HepG2 (cell line): ENCODE measurements at regions not wholly inside any gene's neighbourhood (a gene's known extent, or its start where the extent isn't known, plus 50 kb on each side); places are given as distances from the start of the nearest gene placed in this dataset.
A peak's percentile ranks its signal among the peaks of the same experiment; 100 is the strongest.

Experiments
- CBX1 ChIP-seq: IDR thresholded peaks from one replicate; pipeline ENCODE4 v1.6.1; 2016; ENCODE audit warnings: antibody characterized with exemption, low read depth
- HOXA5 ChIP-seq: sonication (generic); formaldehyde crosslinking; IDR thresholded peaks from 2 replicates; pipeline ENCODE4 v1.4.0; 2020; ENCODE audit warnings: missing genetic modification reagents
- HOXD1 ChIP-seq: sonication (generic); formaldehyde crosslinking; IDR thresholded peaks from 2 replicates; pipeline ENCODE4 v1.5.0; 2020; ENCODE audit warnings: missing genetic modification reagents
- IRF2 ChIP-seq: IDR thresholded peaks from 2 replicates; pipeline ENCODE4 v1.6.1; 2018; ENCODE audit warnings: missing genetic modification reagents, missing compliant biosample characterization
- KDM3A ChIP-seq: IDR thresholded peaks from 2 replicates; pipeline ENCODE4 v1.6.1; 2018; ENCODE audit warnings: low read depth, missing compliant biosample characterization
- KLF15 ChIP-seq: sonication (generic); formaldehyde crosslinking; IDR thresholded peaks from 2 replicates; pipeline ENCODE4 v1.8.1; 2023; ENCODE audit warnings: borderline replicate concordance, mild to moderate bottlenecking, inconsistent platforms, missing genetic modification reagents, mixed read lengths
- KLF9 ChIP-seq: IDR thresholded peaks from 2 replicates; pipeline ENCODE4 v1.6.1; 2016; ENCODE audit warnings: low read depth
- MAX ChIP-seq: IDR thresholded peaks from 2 replicates; pipeline ENCODE4 v1.6.1; 2012; ENCODE audit warnings: inconsistent platforms
- MTF2 ChIP-seq: sonication (generic); formaldehyde crosslinking; IDR thresholded peaks from 2 replicates; pipeline ENCODE4 v1.5.0; 2020; ENCODE audit warnings: missing genetic modification reagents, borderline replicate concordance
- NBN ChIP-seq: fragments of 450-650 bp; conservative IDR thresholded peaks from 2 replicates; pipeline ENCODE4 v1.6.1; 2017
- POLR2G ChIP-seq: fragments of 200-400 bp; formaldehyde crosslinking; IDR thresholded peaks from 2 replicates; pipeline ENCODE4 v1.6.1; 2018; ENCODE audit warnings: mild to moderate bottlenecking, low read depth, low read length, moderate library complexity
- RARG ChIP-seq: sonication (generic); formaldehyde crosslinking; IDR thresholded peaks from 2 replicates; pipeline ENCODE4 v1.4.0; 2020; ENCODE audit warnings: low read depth, mild to moderate bottlenecking, missing genetic modification reagents
- RBM22 ChIP-seq: fragments of 200-400 bp; formaldehyde crosslinking; optimal IDR thresholded peaks from 2 replicates; pipeline ENCODE3; 2017; ENCODE audit warnings: mild to moderate bottlenecking, low read length, moderate library complexity
- RFXAP ChIP-seq: sonication (generic); formaldehyde crosslinking; IDR thresholded peaks from 2 replicates; pipeline ENCODE4 v1.4.0; 2020; ENCODE audit warnings: missing genetic modification reagents, borderline replicate concordance
- SETDB1 ChIP-seq: sonication (generic); formaldehyde crosslinking; IDR thresholded peaks from 2 replicates; pipeline ENCODE4 v1.5.1; 2020; ENCODE audit warnings: missing genetic modification reagents, mild to moderate bottlenecking, borderline replicate concordance
- SMC3 ChIP-seq: IDR thresholded peaks from 2 replicates; pipeline ENCODE4 v1.6.1; 2011; ENCODE audit warnings: low read length, improper control_type of control experiment
- ZBTB20 ChIP-seq: sonication (generic); formaldehyde crosslinking; IDR thresholded peaks from 2 replicates; pipeline ENCODE4 v1.8.1; 2023; ENCODE audit warnings: missing genetic modification reagents, low read depth, mild to moderate bottlenecking, borderline replicate concordance
- ZIK1 ChIP-seq: sonication (generic); formaldehyde crosslinking; IDR thresholded peaks from 2 replicates; pipeline ENCODE4 v1.5.0; 2020; ENCODE audit warnings: mild to moderate bottlenecking, low read depth, missing genetic modification reagents, borderline replicate concordance
- ZNF20 ChIP-seq: sonication (generic); formaldehyde crosslinking; IDR thresholded peaks from 2 replicates; pipeline ENCODE4 v1.4.0; 2020; ENCODE audit warnings: mild to moderate bottlenecking, moderate library complexity, missing genetic modification reagents
- TF ChIP-seq, protein P1 (sequence below): sonication (generic); formaldehyde crosslinking; IDR thresholded peaks from 2 replicates; pipeline ENCODE4 v1.4.0; 2020; ENCODE audit warnings: missing genetic modification reagents
- TF ChIP-seq, protein P2 (sequence below): sonication (generic); formaldehyde crosslinking; IDR thresholded peaks from 2 replicates; pipeline ENCODE4 v1.4.0; 2020; ENCODE audit warnings: missing genetic modification reagents, borderline replicate concordance
- TF ChIP-seq, protein P3 (sequence below): IDR thresholded peaks from 2 replicates; pipeline ENCODE4 v1.6.1; 2018; ENCODE audit warnings: missing genetic modification reagents, mild to moderate bottlenecking, missing compliant biosample characterization
- TF ChIP-seq, protein P4 (sequence below): IDR thresholded peaks from 2 replicates; pipeline ENCODE4 v1.6.1; 2016; ENCODE audit warnings: missing compliant biosample characterization, missing genetic modification reagents, borderline replicate concordance

DNA sequence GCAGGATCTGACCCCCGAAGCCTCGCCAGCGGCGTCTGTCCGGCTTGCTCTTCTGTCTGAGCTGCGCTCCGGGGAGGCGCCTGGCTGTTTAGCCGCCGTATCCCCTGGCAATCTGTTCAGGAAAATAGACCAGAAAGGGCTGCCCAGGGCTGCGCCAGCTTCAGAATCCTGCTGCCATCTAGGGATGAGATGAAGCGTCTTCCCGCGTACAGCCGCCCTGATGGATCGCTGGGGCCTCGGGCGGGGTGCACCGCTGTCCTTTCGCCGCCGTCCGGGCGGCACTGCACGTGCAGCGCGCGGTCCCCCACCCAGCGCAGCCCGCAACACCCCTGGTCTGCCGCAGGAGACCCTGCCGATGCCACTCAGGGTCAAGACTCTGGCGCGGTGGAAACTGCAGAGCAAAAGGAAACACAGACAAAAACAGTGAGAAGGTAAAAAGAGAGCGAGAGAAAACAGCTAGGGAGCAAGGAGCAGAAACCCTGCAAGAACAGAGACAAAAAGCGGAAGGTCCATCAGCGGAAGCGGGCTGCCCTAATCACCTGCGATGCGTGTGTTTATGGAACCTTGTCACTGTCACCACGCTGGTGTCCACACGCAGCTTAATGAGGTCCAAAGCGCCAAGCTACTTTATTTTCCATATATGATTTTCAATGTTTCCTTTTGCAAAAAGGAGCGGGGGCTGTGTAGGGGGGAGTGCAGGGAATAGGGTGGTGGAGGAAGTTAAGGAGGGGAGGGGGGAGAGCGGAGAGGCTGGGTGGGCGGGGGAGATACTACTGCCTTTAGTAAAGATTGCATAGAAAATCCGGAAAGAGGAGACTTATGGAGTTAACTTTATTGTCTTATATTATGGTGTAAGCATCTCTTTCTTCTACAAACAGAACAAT lies 2113.3 kb upstream of the PIK3C3 start (continued):
- no peak for TF ChIP-seq HOXA5 (CRISPR knock-in tag)
- no peak for TF ChIP-seq RFXAP
- TF ChIP-seq, protein P1, sequence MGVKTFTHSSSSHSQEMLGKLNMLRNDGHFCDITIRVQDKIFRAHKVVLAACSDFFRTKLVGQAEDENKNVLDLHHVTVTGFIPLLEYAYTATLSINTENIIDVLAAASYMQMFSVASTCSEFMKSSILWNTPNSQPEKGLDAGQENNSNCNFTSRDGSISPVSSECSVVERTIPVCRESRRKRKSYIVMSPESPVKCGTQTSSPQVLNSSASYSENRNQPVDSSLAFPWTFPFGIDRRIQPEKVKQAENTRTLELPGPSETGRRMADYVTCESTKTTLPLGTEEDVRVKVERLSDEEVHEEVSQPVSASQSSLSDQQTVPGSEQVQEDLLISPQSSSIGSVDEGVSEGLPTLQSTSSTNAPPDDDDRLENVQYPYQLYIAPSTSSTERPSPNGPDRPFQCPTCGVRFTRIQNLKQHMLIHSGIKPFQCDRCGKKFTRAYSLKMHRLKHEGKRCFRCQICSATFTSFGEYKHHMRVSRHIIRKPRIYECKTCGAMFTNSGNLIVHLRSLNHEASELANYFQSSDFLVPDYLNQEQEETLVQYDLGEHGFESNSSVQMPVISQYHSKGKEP (CRISPR knock-in tag): no peak
- TF ChIP-seq KLF15 (CRISPR knock-in tag): no peak
- TF ChIP-seq NBN: no peak
- peak; percentile 50; the same call in 1 of the 2 replicates for TF ChIP-seq MAX
- TF ChIP-seq SETDB1 (CRISPR knock-in tag): no peak
- TF ChIP-seq HOXD1 (CRISPR knock-in tag): no peak
- TF ChIP-seq RBM22: no peak
- no peak for TF ChIP-seq KLF9 (CRISPR knock-in tag)
- no peak for TF ChIP-seq CBX1
- TF ChIP-seq MTF2 (CRISPR knock-in tag): peak; percentile 96; the same call in 1 of the 2 replicates
- no peak for TF ChIP-seq POLR2G
- TF ChIP-seq ZBTB20 (CRISPR knock-in tag): no peak
- no peak; the same call in 1 of the 2 replicates for TF ChIP-seq SMC3
- no peak for TF ChIP-seq ZIK1 (CRISPR knock-in tag)
- TF ChIP-seq, protein P2, sequence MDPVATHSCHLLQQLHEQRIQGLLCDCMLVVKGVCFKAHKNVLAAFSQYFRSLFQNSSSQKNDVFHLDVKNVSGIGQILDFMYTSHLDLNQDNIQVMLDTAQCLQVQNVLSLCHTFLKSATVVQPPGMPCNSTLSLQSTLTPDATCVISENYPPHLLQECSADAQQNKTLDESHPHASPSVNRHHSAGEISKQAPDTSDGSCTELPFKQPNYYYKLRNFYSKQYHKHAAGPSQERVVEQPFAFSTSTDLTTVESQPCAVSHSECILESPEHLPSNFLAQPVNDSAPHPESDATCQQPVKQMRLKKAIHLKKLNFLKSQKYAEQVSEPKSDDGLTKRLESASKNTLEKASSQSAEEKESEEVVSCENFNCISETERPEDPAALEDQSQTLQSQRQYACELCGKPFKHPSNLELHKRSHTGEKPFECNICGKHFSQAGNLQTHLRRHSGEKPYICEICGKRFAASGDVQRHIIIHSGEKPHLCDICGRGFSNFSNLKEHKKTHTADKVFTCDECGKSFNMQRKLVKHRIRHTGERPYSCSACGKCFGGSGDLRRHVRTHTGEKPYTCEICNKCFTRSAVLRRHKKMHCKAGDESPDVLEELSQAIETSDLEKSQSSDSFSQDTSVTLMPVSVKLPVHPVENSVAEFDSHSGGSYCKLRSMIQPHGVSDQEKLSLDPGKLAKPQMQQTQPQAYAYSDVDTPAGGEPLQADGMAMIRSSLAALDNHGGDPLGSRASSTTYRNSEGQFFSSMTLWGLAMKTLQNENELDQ (CRISPR knock-in tag): no peak
- TF ChIP-seq, protein P3, sequence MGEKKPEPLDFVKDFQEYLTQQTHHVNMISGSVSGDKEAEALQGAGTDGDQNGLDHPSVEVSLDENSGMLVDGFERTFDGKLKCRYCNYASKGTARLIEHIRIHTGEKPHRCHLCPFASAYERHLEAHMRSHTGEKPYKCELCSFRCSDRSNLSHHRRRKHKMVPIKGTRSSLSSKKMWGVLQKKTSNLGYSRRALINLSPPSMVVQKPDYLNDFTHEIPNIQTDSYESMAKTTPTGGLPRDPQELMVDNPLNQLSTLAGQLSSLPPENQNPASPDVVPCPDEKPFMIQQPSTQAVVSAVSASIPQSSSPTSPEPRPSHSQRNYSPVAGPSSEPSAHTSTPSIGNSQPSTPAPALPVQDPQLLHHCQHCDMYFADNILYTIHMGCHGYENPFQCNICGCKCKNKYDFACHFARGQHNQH (CRISPR knock-in tag): 0 out of 2 replicates have a peak, but pooled peaks have one; percentile 33
- no peak for TF ChIP-seq ZNF20 (CRISPR knock-in tag)
- no peak for TF ChIP-seq IRF2
- TF ChIP-seq KDM3A (CRISPR knock-in tag): 0 out of 2 replicates have a peak, but pooled peaks have one; percentile 26
- TF ChIP-seq, protein P4, sequence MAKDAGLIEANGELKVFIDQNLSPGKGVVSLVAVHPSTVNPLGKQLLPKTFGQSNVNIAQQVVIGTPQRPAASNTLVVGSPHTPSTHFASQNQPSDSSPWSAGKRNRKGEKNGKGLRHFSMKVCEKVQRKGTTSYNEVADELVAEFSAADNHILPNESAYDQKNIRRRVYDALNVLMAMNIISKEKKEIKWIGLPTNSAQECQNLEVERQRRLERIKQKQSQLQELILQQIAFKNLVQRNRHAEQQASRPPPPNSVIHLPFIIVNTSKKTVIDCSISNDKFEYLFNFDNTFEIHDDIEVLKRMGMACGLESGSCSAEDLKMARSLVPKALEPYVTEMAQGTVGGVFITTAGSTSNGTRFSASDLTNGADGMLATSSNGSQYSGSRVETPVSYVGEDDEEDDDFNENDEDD (CRISPR knock-in tag): peak; percentile 29; the same call in 1 of the 2 replicates
- TF ChIP-seq RARG (CRISPR knock-in tag): no peak
